K562 (cell line): ENCODE measurements at regions not wholly inside any gene's neighbourhood (a gene's known extent, or its start where the extent isn't known, plus 50 kb on each side); places are given as distances from the start of the nearest gene placed in this dataset.

Experiments used
- CCAR2 ChIP-seq: fragments of 200-400 bp; formaldehyde crosslinking; IDR thresholded peaks from 2 replicates; pipeline ENCODE4 v1.6.1; 2017; ENCODE audit warnings: mild to moderate bottlenecking, low read depth, low read length
- EGR1 ChIP-seq: fragments of 450-650 bp; conservative IDR thresholded peaks from 2 replicates; pipeline ENCODE4 v1.6.1; 2017; ENCODE audit warnings: mild to moderate bottlenecking
- EZH2 ChIP-seq: IDR thresholded peaks from 2 replicates; pipeline ENCODE4 v1.6.1; 2012; ENCODE audit warnings: low read depth, mild to moderate bottlenecking, inconsistent platforms, low read length, borderline replicate concordance
- GABPA ChIP-seq: fragments of 200-800 bp; sonication (Bioruptor generic); conservative IDR thresholded peaks from 2 replicates; pipeline ENCODE4 v1.6.1; 2016; ENCODE audit warnings: low read depth, missing genetic modification characterization, missing compliant biosample characterization
- HDGF ChIP-seq: fragments of 450-650 bp; IDR thresholded peaks from 2 replicates; pipeline ENCODE4 v1.6.1; 2016
- MTF1 ChIP-seq: fragments of 250-450 bp; sonication (Bioruptor Pico); IDR thresholded peaks from 2 replicates; pipeline ENCODE4 v1.9.0; 2021; ENCODE audit warnings: moderate library complexity, mild to moderate bottlenecking, inconsistent platforms, borderline replicate concordance
- MYC ChIP-seq, 2 experiments: fragments of 250-450 bp in 1 of 2; sonication (Bioruptor Pico) in 1 of 2; IDR thresholded peaks; 2 replicates each; pipeline versions ENCODE4 v1.5.1 to v1.6.1; 2012 to 2021; ENCODE audit warnings: low read depth in 2 of 2, borderline replicate concordance in 1 of 2, improper control_type of control experiment in 1 of 2, low read length in 1 of 2, mild to moderate bottlenecking in 1 of 2, moderate library complexity in 1 of 2
- PML ChIP-seq: IDR thresholded peaks from 2 replicates; pipeline ENCODE4 v1.6.1; 2012; ENCODE audit warnings: low read length, inconsistent platforms
- POLR3A ChIP-seq: IDR thresholded peaks from 2 replicates; pipeline ENCODE4 v1.6.1; 2011; ENCODE audit warnings: borderline replicate concordance, mild to moderate bottlenecking, moderate library complexity; ENCODE audit not compliant: insufficient read length, insufficient read depth; ENCODE audit errors: extremely low read depth
- SIX5 ChIP-seq, 2 experiments: IDR thresholded peaks; 2 replicates each; pipeline ENCODE4 v1.6.1; 2011; ENCODE audit warnings: low read length in 2 of 2, borderline replicate concordance in 1 of 2, low read depth in 1 of 2, mild to moderate bottlenecking in 1 of 2, moderate library complexity in 1 of 2; ENCODE audit not compliant: insufficient read depth in 1 of 2
- ZNF436 ChIP-seq: fragments of 250-450, 450-650 bp; sonication (Bioruptor Pico); formaldehyde crosslinking; IDR thresholded peaks from 2 replicates; pipeline ENCODE4 v1.7.0; 2020; ENCODE audit warnings: mild to moderate bottlenecking
- ZNF609 ChIP-seq: sonication (generic); formaldehyde crosslinking; IDR thresholded peaks from 2 replicates; pipeline ENCODE4 v1.8.1; 2023; ENCODE audit warnings: missing genetic modification reagents, mild to moderate bottlenecking, borderline replicate concordance

- TF ChIP-seq POLR3A (no peak), SIX5 (IDR thresholded peaks at IDR 0.05; ENCODE audit: borderline replicate concordance in 1 of 2, insufficient read depth in 1 of 2, low read depth in 1 of 2, low read length in 2 of 2) (no peak), ZNF436 (CRISPR knock-in tag) (no peak), PML (no peak), HDGF (no peak), MYC (IDR thresholded peaks at IDR 0.05; ENCODE audit: low read depth, low read length) (no peak), MYC (CRISPR knock-in tag; IDR thresholded peaks at IDR 0.05; ENCODE audit: borderline replicate concordance, low read depth) (no peak), EZH2 (no peak), ZNF609 (CRISPR knock-in tag) (no peak), CCAR2 (no peak), GABPA (no peak), EGR1 (no peak), MTF1 (CRISPR knock-in tag) (no peak)
These were observed 98.0 kb upstream of the RALGPS2 start for GRCh38 chr1:178627037-178627436.
